Activated T-cell treated with anti-CD3 and anti-CD28 coated beads, Interleukin-2, amount 50 U/mL, for 1 hour (primary cell): ENCODE measurements at regions not wholly inside any gene's neighbourhood (a gene's known extent, or its start where the extent isn't known, plus 50 kb on each side); places are given as distances from the start of the nearest gene placed in this dataset.
"Not testable (repeated sequence)": the region's sequence is repeated elsewhere in the genome, so short reads cannot be mapped to it uniquely, and the experiment has no call there.

ENCODE experiments used
- DNase-seq: peaks from one replicate; pipeline ENCODE4 v3.0.0-alpha.2; 2020

- no peak for DNase-seq
Measured at GRCh38 chr6:133057352-133057751, 183.8 kb upstream of the EYA4 start.

GRCh38 chr6:133062077-133062476 lies 179.1 kb upstream of the EYA4 start:
- DNase-seq: no peak

- no peak for DNase-seq
Measured at GRCh38 chr6:133062696-133063306, 178.4 kb upstream of the EYA4 start.

GRCh38 chr6:133067960-133068359 lies 173.2 kb upstream of the EYA4 start:
- no peak for DNase-seq

- DNase-seq: no peak
Measured at GRCh38 chr6:133070410-133071043, 170.6 kb upstream of the EYA4 start.

GRCh38 chr6:133079901-133080300 lies 161.3 kb upstream of the EYA4 start:
- no peak for DNase-seq

- no peak for DNase-seq
Measured at GRCh38 chr6:133083248-133083967, 157.7 kb upstream of the EYA4 start.

- no peak for DNase-seq
Measured at GRCh38 chr6:133085471-133085870, 155.7 kb upstream of the EYA4 start.

GRCh38 chr6:133085896-133086295 lies 155.3 kb upstream of the EYA4 start:
- no peak for DNase-seq

- no peak for DNase-seq
Measured at GRCh38 chr6:133088931-133089695, 152.0 kb upstream of the EYA4 start.

- DNase-seq: no peak
Measured at GRCh38 chr6:133092199-133092598, 149.0 kb upstream of the EYA4 start.

- no peak for DNase-seq
Measured at GRCh38 chr6:133092771-133093170, 148.4 kb upstream of the EYA4 start.

- DNase-seq: not testable (repeated sequence)
Measured at GRCh38 chr6:133093211-133093610, 147.9 kb upstream of the EYA4 start.

GRCh38 chr6:133093956-133094355 lies 147.2 kb upstream of the EYA4 start:
- no peak for DNase-seq

- no peak for DNase-seq
Measured at GRCh38 chr6:133097208-133097607, 143.9 kb upstream of the EYA4 start.

- DNase-seq: no peak
Measured at GRCh38 chr6:133099573-133099972, 141.6 kb upstream of the EYA4 start.

GRCh38 chr6:133100865-133101264 lies 140.3 kb upstream of the EYA4 start:
- DNase-seq: no peak

- no peak for DNase-seq
Measured at GRCh38 chr6:133101790-133102189, 139.4 kb upstream of the EYA4 start.

- no peak for DNase-seq
Measured at GRCh38 chr6:133106934-133107333, 134.2 kb upstream of the EYA4 start.

- DNase-seq: no peak
Measured at GRCh38 chr6:133108419-133108818, 132.7 kb upstream of the EYA4 start.

- no peak for DNase-seq
Measured at GRCh38 chr6:133114973-133115372, 126.2 kb upstream of the EYA4 start.

GRCh38 chr6:133115946-133116345 lies 125.2 kb upstream of the EYA4 start:
- no peak for DNase-seq

GRCh38 chr6:133128191-133128590 lies 113.0 kb upstream of the EYA4 start:
- DNase-seq: no peak

- DNase-seq: no peak
Measured at GRCh38 chr6:133129556-133129955, 111.6 kb upstream of the EYA4 start.
